Lower lobe of right lung (tissue), 2 donors: ENCODE measurements at regions not wholly inside any gene's neighbourhood (a gene's known extent, or its start where the extent isn't known, plus 50 kb on each side); places are given as distances from the start of the nearest gene placed in this dataset.
A peak's percentile ranks its signal among the peaks of the same experiment; 100 is the strongest.

Experiments
- ATAC-seq, 2 donors: fragments of 200-7000 bp; cut with Tn5 transposase; one replicate each; pipeline ENCODE4 v1.9.1; 2020 to 2022; ENCODE audit warnings: mild to moderate bottlenecking in 2 of 2, moderate library complexity in 2 of 2
- DNase-seq: peaks from one replicate; pipeline ENCODE4 v3.0.0-alpha.2; 2020
- H3K27ac ChIP-seq: fragments of 200-600 bp; one replicate; pipeline ENCODE4 v1.8.0; 2022
- H3K27me3 ChIP-seq: fragments of 200-600 bp; one replicate; pipeline ENCODE4 v1.8.0; 2022; ENCODE audit warnings: low read depth
- H3K36me3 ChIP-seq: fragments of 200-600 bp; one replicate; pipeline ENCODE4 v1.8.0; 2022; ENCODE audit warnings: mild to moderate bottlenecking
- H3K4me1 ChIP-seq: fragments of 200-600 bp; one replicate; pipeline ENCODE4 v1.8.0; 2022
- H3K4me3 ChIP-seq: fragments of 200-600 bp; one replicate; pipeline ENCODE4 v1.8.0; 2022; ENCODE audit warnings: mild to moderate bottlenecking
- H3K9me3 ChIP-seq: fragments of 200-600 bp; one replicate; pipeline ENCODE4 v1.8.0; 2022
- intact Hi-C: fragments of 100-400 bp; cut with DNase I; formaldehyde crosslinking; loops from one replicate; pipeline ENCODE4 v1.11.0; 2022
- TF ChIP-seq, protein P1 (sequence below): fragments of 200-600 bp; IDR thresholded peaks from one replicate; pipeline ENCODE4 v1.8.0; 2022; ENCODE audit warnings: antibody characterized with exemption, mild to moderate bottlenecking
- donor health status: DM: no; HTN: yes; CAD: no; lungs with severe emphysema.

DNA sequence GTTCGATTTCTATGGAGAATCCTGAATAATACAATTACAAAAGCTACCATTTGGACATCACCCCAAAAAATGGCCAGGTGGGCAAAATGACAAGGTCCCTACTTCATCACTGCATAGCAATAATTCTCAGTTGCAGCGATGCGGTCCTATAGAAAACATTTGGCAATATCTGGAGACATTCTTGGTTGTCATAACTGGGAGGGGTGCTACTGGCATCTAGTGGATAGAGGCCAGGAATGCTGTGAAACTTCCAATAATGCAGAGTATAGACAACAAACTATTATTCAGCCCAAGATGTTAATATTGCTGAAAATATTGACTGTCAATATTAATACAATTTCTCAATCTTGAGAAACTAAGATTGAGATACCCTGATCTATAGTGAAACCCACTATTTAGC lies 637.8 kb upstream of the PKDCC start:
- DNase-seq: no peak
- TF ChIP-seq, protein P1, sequence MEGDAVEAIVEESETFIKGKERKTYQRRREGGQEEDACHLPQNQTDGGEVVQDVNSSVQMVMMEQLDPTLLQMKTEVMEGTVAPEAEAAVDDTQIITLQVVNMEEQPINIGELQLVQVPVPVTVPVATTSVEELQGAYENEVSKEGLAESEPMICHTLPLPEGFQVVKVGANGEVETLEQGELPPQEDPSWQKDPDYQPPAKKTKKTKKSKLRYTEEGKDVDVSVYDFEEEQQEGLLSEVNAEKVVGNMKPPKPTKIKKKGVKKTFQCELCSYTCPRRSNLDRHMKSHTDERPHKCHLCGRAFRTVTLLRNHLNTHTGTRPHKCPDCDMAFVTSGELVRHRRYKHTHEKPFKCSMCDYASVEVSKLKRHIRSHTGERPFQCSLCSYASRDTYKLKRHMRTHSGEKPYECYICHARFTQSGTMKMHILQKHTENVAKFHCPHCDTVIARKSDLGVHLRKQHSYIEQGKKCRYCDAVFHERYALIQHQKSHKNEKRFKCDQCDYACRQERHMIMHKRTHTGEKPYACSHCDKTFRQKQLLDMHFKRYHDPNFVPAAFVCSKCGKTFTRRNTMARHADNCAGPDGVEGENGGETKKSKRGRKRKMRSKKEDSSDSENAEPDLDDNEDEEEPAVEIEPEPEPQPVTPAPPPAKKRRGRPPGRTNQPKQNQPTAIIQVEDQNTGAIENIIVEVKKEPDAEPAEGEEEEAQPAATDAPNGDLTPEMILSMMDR: no peak
- Histone ChIP-seq H3K27me3 (no peaks in the 10 kb centered on the region), H3K36me3 (no peaks in the 10 kb centered on the region), H3K9me3 (no peaks in the 10 kb centered on the region), H3K27ac (no peak overlapping the region), H3K4me1 (no peaks in the 10 kb centered on the region), H3K4me3 (no peak overlapping the region)
- intact Hi-C loops: no loop called here
- ATAC-seq: no peak

DNA sequence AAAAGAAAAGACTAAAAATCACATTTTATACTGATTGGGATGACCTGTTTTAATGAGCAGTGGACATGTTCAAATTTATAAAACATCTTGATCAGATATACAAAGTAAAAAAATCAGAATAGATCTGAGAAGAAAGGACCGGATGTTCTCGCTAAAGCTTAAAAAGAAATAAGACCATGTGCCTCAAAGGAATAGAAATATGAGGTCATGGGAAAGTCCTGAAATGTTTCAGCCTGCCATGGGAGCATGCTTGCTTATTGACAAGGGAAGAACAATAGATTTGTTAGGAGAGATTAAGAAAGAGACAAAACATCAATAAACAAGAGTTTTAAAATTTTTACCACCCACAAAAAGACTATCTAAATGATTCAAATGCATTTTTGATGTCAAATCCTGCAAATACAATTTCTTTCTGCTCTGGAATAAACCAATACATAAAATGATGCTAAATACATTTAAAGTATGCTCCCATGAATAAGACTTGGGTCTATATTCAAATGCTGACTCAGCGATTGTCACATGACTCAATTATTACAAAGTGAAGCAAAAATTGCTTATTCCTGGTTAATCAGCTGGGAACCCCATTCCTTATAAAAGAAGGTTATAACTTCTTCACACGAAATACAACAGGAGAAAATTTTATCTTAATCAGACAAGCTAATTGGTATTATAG lies 633.9 kb upstream of the PKDCC start:
- Histone ChIP-seq H3K27me3 (no peaks in the 10 kb centered on the region), H3K4me1 (no peaks in the 10 kb centered on the region), H3K4me3 (no peak overlapping the region), H3K9me3 (no peaks in the 10 kb centered on the region), H3K27ac (no peak overlapping the region), H3K36me3 (no peaks in the 10 kb centered on the region)
- no peak for DNase-seq
- TF ChIP-seq, protein P1: no peak
- no peak for ATAC-seq
- intact Hi-C loops: no loop called here

DNA sequence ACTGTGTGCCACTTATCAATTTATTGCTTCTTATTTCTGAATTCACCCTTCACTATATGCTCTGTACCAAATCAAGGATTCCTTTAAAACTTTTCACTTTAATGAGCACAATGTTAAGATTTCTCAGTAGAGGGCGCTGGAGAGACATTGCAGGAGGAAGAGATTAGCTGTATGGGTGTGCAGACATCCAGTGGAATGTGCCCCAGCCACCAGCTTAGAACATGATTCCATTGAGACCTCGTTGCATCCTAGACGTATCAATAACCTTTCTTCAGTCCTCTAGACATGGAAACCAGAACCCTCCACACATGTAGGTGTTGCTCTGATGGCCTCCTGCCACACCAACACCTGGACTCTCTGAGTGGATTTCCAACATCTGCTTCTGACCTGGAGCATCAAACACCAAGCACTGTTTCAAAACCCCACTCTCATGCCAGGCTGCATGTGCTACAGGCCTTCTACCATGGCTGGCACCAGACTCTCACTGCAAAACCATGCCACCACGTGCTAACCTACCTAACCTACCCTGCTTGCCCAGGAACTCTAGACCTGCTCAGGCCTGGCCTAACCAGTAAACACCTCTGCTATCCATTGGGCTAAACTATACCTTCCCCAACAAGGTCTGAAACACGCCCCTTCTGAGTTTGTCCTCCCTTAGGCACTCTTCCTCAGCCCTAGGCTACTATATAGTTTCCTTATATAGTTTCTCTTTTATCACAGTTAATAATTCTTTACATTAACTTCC lies 633.2 kb upstream of the PKDCC start:
- Histone ChIP-seq H3K27me3 (no peaks in the 10 kb centered on the region), H3K36me3 (no peaks in the 10 kb centered on the region), H3K4me3 (no peak overlapping the region), H3K27ac (no peak overlapping the region), H3K9me3 (no peaks in the 10 kb centered on the region), H3K4me1 (no peaks in the 10 kb centered on the region)
- TF ChIP-seq, protein P1: peak; percentile 44
- ATAC-seq (peak in 1 of 2 donors; percentile 56), DNase-seq (no peak)
- intact Hi-C loops: no loop called here

DNA sequence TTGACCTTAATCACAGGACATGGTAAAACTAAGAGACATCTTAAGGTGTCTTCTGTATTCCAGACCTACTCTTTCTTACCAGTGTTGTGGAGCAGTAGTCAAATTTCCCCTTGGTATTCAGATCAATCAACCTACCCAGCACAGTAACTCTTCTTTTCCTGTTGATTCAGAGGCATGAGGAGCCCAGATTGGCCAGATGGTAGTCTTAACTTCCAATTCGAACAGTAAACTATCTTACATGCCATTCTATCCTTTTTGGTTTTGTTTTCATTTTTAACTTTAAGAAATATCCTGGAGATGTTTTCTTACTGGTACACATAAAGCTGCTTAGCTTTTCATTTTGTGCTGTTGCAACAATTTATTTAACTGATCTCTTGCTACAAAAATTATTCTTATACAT lies 630.3 kb upstream of the PKDCC start:
- H3K27ac ChIP-seq: no peak overlapping the region
- H3K9me3 ChIP-seq: no peaks in the 10 kb centered on the region
- TF ChIP-seq, protein P1: no peak
- no peak overlapping the region for H3K4me3 ChIP-seq
- H3K27me3 ChIP-seq: no peaks in the 10 kb centered on the region
- ATAC-seq (no peak), DNase-seq (no peak)
- no peaks in the 10 kb centered on the region for H3K36me3 ChIP-seq
- H3K4me1 ChIP-seq: no peaks in the 10 kb centered on the region
- intact Hi-C loops: no loop called here

DNA sequence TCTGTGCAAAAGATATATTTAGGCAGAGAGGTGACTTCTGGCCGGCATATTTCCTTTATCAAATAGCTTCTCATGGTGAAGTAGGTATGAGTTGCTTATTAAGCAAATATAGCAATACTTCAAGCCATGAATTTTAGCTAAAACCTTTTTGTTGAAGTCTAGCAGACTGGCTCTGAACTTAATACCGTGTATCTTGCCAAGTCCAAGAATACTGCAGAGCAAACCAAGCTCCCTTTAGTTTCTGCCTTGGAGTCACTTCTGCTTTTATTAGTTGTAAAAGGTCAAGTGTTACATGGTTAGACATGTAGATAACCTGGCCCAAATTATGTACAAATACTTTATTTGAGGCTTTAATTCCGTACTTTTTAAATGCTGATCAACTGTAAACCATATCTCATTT lies 627.6 kb upstream of the PKDCC start:
- Histone ChIP-seq H3K27me3 (no peaks in the 10 kb centered on the region), H3K36me3 (no peaks in the 10 kb centered on the region), H3K27ac (no peak overlapping the region), H3K9me3 (no peaks in the 10 kb centered on the region), H3K4me3 (no peak overlapping the region), H3K4me1 (no peaks in the 10 kb centered on the region)
- TF ChIP-seq, protein P1: no peak
- DNase-seq (no peak), ATAC-seq (no peak)
- intact Hi-C loops: no loop called here
